BLaER1 (cell line): ENCODE measurements at regions not wholly inside any gene's neighbourhood (a gene's known extent, or its start where the extent isn't known, plus 50 kb on each side); places are given as distances from the start of the nearest gene placed in this dataset.

Source experiments
- H3K27ac ChIP-seq: shearing (Covaris generic); formaldehyde crosslinking; 2 replicates; pipeline ENCODE4 v1.8.1; 2022
- H3K27me3 ChIP-seq: shearing (Covaris generic); formaldehyde crosslinking; 2 replicates; pipeline ENCODE4 v1.8.1; 2022
- H3K36me3 ChIP-seq: shearing (Covaris generic); formaldehyde crosslinking; 2 replicates; pipeline ENCODE4 v1.8.1; 2022
- H3K4me1 ChIP-seq: shearing (Covaris generic); formaldehyde crosslinking; 2 replicates; pipeline ENCODE4 v1.8.1; 2022
- H3K4me2 ChIP-seq: shearing (Covaris generic); formaldehyde crosslinking; 2 replicates; pipeline ENCODE4 v1.8.1; 2022
- H3K4me3 ChIP-seq: shearing (Covaris generic); formaldehyde crosslinking; 2 replicates; pipeline ENCODE4 v1.8.1; 2022
- H3K9ac ChIP-seq: shearing (Covaris generic); formaldehyde crosslinking; 2 replicates; pipeline ENCODE4 v1.8.1; 2022
- H3K9me3 ChIP-seq: shearing (Covaris generic); formaldehyde crosslinking; 2 replicates; pipeline ENCODE4 v1.8.1; 2022
- H4K20me1 ChIP-seq: shearing (Covaris generic); formaldehyde crosslinking; 2 replicates; pipeline ENCODE4 v1.8.1; 2022
- Cebpa-rat ChIP-seq: shearing (Covaris generic); IDR thresholded peaks from 2 replicates; pipeline ENCODE4 v1.8.1; 2022

GRCh38 chr17:33506889-33507650 lies 214.0 kb upstream of the ASIC2 start:
- H3K4me1 ChIP-seq: peaks cover 16% of the 10 kb centered on the region
- H3K27me3 ChIP-seq: no peaks in the 10 kb centered on the region
- no peaks in the 10 kb centered on the region for H3K9me3 ChIP-seq
- H3K27ac ChIP-seq: no peak overlapping the region
- no peak overlapping the region for H3K9ac ChIP-seq
- no peaks in the 10 kb centered on the region for H4K20me1 ChIP-seq
- no peak overlapping the region for H3K4me3 ChIP-seq
- H3K4me2 ChIP-seq: peak overlapping the region; percentile 25
- H3K36me3 ChIP-seq: no peaks in the 10 kb centered on the region
- no peak for TF ChIP-seq Cebpa-rat

GRCh38 chr17:33508215-33508614 lies 215.1 kb upstream of the ASIC2 start:
- H3K27ac ChIP-seq: no peak overlapping the region
- no peak for TF ChIP-seq Cebpa-rat
- H3K9ac ChIP-seq: no peak overlapping the region
- H4K20me1 ChIP-seq: no peaks in the 10 kb centered on the region
- H3K4me3 ChIP-seq: no peak overlapping the region
- no peaks in the 10 kb centered on the region for H3K36me3 ChIP-seq
- H3K27me3 ChIP-seq: no peaks in the 10 kb centered on the region
- peaks cover 4% of the 10 kb centered on the region; the same call in 1 of the 2 replicates for H3K9me3 ChIP-seq
- peaks cover 16% of the 10 kb centered on the region for H3K4me1 ChIP-seq
- H3K4me2 ChIP-seq: no peak overlapping the region

- Histone ChIP-seq H4K20me1 (no peaks in the 10 kb centered on the region), H3K9ac (no peak overlapping the region), H3K27ac (no peak overlapping the region), H3K9me3 (peaks cover 7% of the 10 kb centered on the region; the same call in 1 of the 2 replicates), H3K27me3 (no peaks in the 10 kb centered on the region), H3K4me1 (peaks cover 16% of the 10 kb centered on the region), H3K4me2 (no peak overlapping the region), H3K36me3 (no peaks in the 10 kb centered on the region), H3K4me3 (no peak overlapping the region)
- TF ChIP-seq Cebpa-rat: no peak
Observed at GRCh38 chr17:33509331-33509730, 216.2 kb upstream of the ASIC2 start.

- Histone ChIP-seq H3K4me3 (no peak overlapping the region), H3K36me3 (no peaks in the 10 kb centered on the region), H3K9ac (no peak overlapping the region), H3K27me3 (no peaks in the 10 kb centered on the region), H3K4me2 (peak overlapping the region; percentile 53), H4K20me1 (no peaks in the 10 kb centered on the region), H3K27ac (no peak overlapping the region), H3K4me1 (peaks cover 15% of the 10 kb centered on the region), H3K9me3 (peaks cover 7% of the 10 kb centered on the region; the same call in 1 of the 2 replicates)
- TF ChIP-seq Cebpa-rat: no peak
Observed at GRCh38 chr17:33511670-33512069, 218.6 kb upstream of the ASIC2 start.

- no peaks in the 10 kb centered on the region for H3K36me3 ChIP-seq
- H3K27ac ChIP-seq: no peak overlapping the region
- no peak overlapping the region for H3K4me2 ChIP-seq
- peaks cover 7% of the 10 kb centered on the region; the same call in 1 of the 2 replicates for H3K9me3 ChIP-seq
- no peak for TF ChIP-seq Cebpa-rat
- no peaks in the 10 kb centered on the region for H4K20me1 ChIP-seq
- H3K4me1 ChIP-seq: peaks cover 11% of the 10 kb centered on the region
- no peak overlapping the region for H3K9ac ChIP-seq
- no peak overlapping the region for H3K4me3 ChIP-seq
- H3K27me3 ChIP-seq: no peaks in the 10 kb centered on the region
Observed at GRCh38 chr17:33512113-33512512, 219.0 kb upstream of the ASIC2 start.

- Histone ChIP-seq H4K20me1 (no peaks in the 10 kb centered on the region), H3K4me3 (no peak overlapping the region), H3K36me3 (no peaks in the 10 kb centered on the region), H3K4me1 (peaks cover 12% of the 10 kb centered on the region), H3K9ac (no peak overlapping the region), H3K9me3 (peaks cover 7% of the 10 kb centered on the region; the same call in 1 of the 2 replicates), H3K27ac (no peak overlapping the region), H3K27me3 (no peaks in the 10 kb centered on the region), H3K4me2 (no peak overlapping the region)
- no peak for TF ChIP-seq Cebpa-rat
Observed at GRCh38 chr17:33513769-33514168, 220.7 kb upstream of the ASIC2 start.

GRCh38 chr17:33514369-33514768 lies 221.3 kb upstream of the ASIC2 start:
- H3K4me1 ChIP-seq: peaks cover 12% of the 10 kb centered on the region
- H3K36me3 ChIP-seq: no peaks in the 10 kb centered on the region
- H3K4me2 ChIP-seq: no peak overlapping the region
- no peaks in the 10 kb centered on the region for H4K20me1 ChIP-seq
- TF ChIP-seq Cebpa-rat: no peak
- no peak overlapping the region for H3K4me3 ChIP-seq
- no peak overlapping the region for H3K9ac ChIP-seq
- H3K27ac ChIP-seq: no peak overlapping the region
- peaks cover 7% of the 10 kb centered on the region; the same call in 1 of the 2 replicates for H3K9me3 ChIP-seq
- H3K27me3 ChIP-seq: no peaks in the 10 kb centered on the region

GRCh38 chr17:33515974-33516373 lies 222.9 kb upstream of the ASIC2 start:
- Histone ChIP-seq H3K9ac (no peak overlapping the region), H4K20me1 (no peaks in the 10 kb centered on the region), H3K4me3 (no peak overlapping the region), H3K4me1 (peaks cover 12% of the 10 kb centered on the region), H3K36me3 (no peaks in the 10 kb centered on the region), H3K27me3 (no peaks in the 10 kb centered on the region), H3K27ac (no peak overlapping the region), H3K9me3 (peaks cover 7% of the 10 kb centered on the region; the same call in 1 of the 2 replicates), H3K4me2 (no peak overlapping the region)
- no peak for TF ChIP-seq Cebpa-rat

- TF ChIP-seq Cebpa-rat: no peak
Observed at GRCh38 chr17:33516645-33517044, 223.6 kb upstream of the ASIC2 start.

GRCh38 chr17:33517746-33518145 lies 224.7 kb upstream of the ASIC2 start:
- H3K9ac ChIP-seq: no peak overlapping the region
- H3K4me2 ChIP-seq: no peak overlapping the region
- 0 out of 2 replicates have a peak, but pooled peaks cover 5% of the 10 kb centered on the region for H3K4me1 ChIP-seq
- no peaks in the 10 kb centered on the region for H3K36me3 ChIP-seq
- no peak overlapping the region for H3K4me3 ChIP-seq
- no peaks in the 10 kb centered on the region for H4K20me1 ChIP-seq
- H3K27me3 ChIP-seq: no peaks in the 10 kb centered on the region
- no peak overlapping the region for H3K27ac ChIP-seq
- peaks cover 5% of the 10 kb centered on the region; the same call in 1 of the 2 replicates for H3K9me3 ChIP-seq
- no peak for TF ChIP-seq Cebpa-rat

More at GRCh38 chr17:33516645-33517044, 223.6 kb upstream of the ASIC2 start:
- peaks cover 7% of the 10 kb centered on the region; the same call in 1 of the 2 replicates for H3K9me3 ChIP-seq
- no peaks in the 10 kb centered on the region for H4K20me1 ChIP-seq
- no peak overlapping the region for H3K9ac ChIP-seq
- H3K4me3 ChIP-seq: no peak overlapping the region
- peaks cover 7% of the 10 kb centered on the region for H3K4me1 ChIP-seq
- no peaks in the 10 kb centered on the region for H3K27me3 ChIP-seq
- no peak overlapping the region for H3K4me2 ChIP-seq
- H3K36me3 ChIP-seq: no peaks in the 10 kb centered on the region
- H3K27ac ChIP-seq: no peak overlapping the region
